HepG2 (cell line): ENCODE measurements at regions not wholly inside any gene's neighbourhood (a gene's known extent, or its start where the extent isn't known, plus 50 kb on each side); places are given as distances from the start of the nearest gene placed in this dataset.

Experiments used
- BRF2 ChIP-seq: sonication (generic); formaldehyde crosslinking; IDR thresholded peaks from 2 replicates; pipeline ENCODE4 v1.8.1; 2022; ENCODE audit warnings: mild to moderate bottlenecking, missing genetic modification reagents
- HMGXB3 ChIP-seq: sonication (generic); formaldehyde crosslinking; IDR thresholded peaks from 2 replicates; pipeline ENCODE4 v1.4.0; 2020; ENCODE audit warnings: missing genetic modification reagents, borderline replicate concordance
- HNF4G ChIP-seq, 2 experiments: sonication (generic) in 1 of 2; formaldehyde crosslinking in 1 of 2; IDR thresholded peaks; 2 replicates each; pipeline versions ENCODE4 v1.4.0 to v1.6.1; 2011 to 2020; ENCODE audit warnings: borderline replicate concordance in 2 of 2, low read depth in 2 of 2, mild to moderate bottlenecking in 2 of 2, low read length in 1 of 2, missing genetic modification reagents in 1 of 2, moderate library complexity in 1 of 2
- IRX3 ChIP-seq: sonication (generic); formaldehyde crosslinking; IDR thresholded peaks from 2 replicates; pipeline ENCODE4 v1.8.1; 2023; ENCODE audit warnings: mild to moderate bottlenecking, low read depth, missing genetic modification reagents, borderline replicate concordance
- PLSCR1 ChIP-seq: sonication (generic); formaldehyde crosslinking; IDR thresholded peaks from 2 replicates; pipeline ENCODE4 v1.5.0; 2020; ENCODE audit warnings: missing genetic modification reagents, mild to moderate bottlenecking, borderline replicate concordance
- RERE ChIP-seq: IDR thresholded peaks from 2 replicates; pipeline ENCODE4 v1.6.1; 2016; ENCODE audit warnings: low read depth, missing genetic modification reagents, missing compliant biosample characterization
- SOX13 ChIP-seq, 3 experiments: fragments of 450-650 bp in 1 of 3; sonication (generic) in 1 of 3; formaldehyde crosslinking in 1 of 3; IDR thresholded peaks in 2 of 3; conservative IDR thresholded peaks in 1 of 3; 2 replicates each; pipeline versions ENCODE4 v1.5.0 to v1.6.1; 2016 to 2020; ENCODE audit warnings: antibody characterized with exemption in 1 of 3, mild to moderate bottlenecking in 1 of 3, missing compliant biosample characterization in 1 of 3, missing genetic modification reagents in 1 of 3, moderate library complexity in 1 of 3
- TEAD2 ChIP-seq: sonication (generic); formaldehyde crosslinking; IDR thresholded peaks from 2 replicates; pipeline ENCODE4 v1.9.0; 2021; ENCODE audit warnings: missing genetic modification reagents
- U2AF2 ChIP-seq: fragments of 200-400 bp; formaldehyde crosslinking; IDR thresholded peaks from 2 replicates; pipeline ENCODE4 v1.6.1; 2017; ENCODE audit warnings: low read depth, mild to moderate bottlenecking, low read length
- ZBTB1 ChIP-seq: sonication (generic); formaldehyde crosslinking; IDR thresholded peaks from 2 replicates; pipeline ENCODE4 v1.4.0; 2020; ENCODE audit warnings: missing genetic modification reagents, borderline replicate concordance
- ZNF740 ChIP-seq: sonication (generic); formaldehyde crosslinking; IDR thresholded peaks from 2 replicates; pipeline ENCODE4 v1.4.0; 2020; ENCODE audit warnings: missing genetic modification reagents

- TF ChIP-seq RERE (CRISPR knock-in tag) (peak; percentile 87), HNF4G (IDR thresholded peaks at IDR 0.05; ENCODE audit: borderline replicate concordance, low read depth, low read length) (no peak), HNF4G (CRISPR knock-in tag; IDR thresholded peaks at IDR 0.05; ENCODE audit: borderline replicate concordance, low read depth) (no peak), HMGXB3 (no peak; the same call in 1 of the 2 replicates), PLSCR1 (no peak), IRX3 (CRISPR knock-in tag) (no peak), U2AF2 (no peak), ZBTB1 (no peak), BRF2 (CRISPR knock-in tag) (no peak), SOX13 (IDR thresholded peaks at IDR 0.05) (no peak; the same call in 1 of the 2 replicates), SOX13 (CRISPR knock-in tag; conservative IDR thresholded peaks at IDR 0.05 in 1 of 2, IDR thresholded peaks at IDR 0.05 in 1 of 2) (peak in 1 of 2 experiments; percentile 87; a peak in 2 of 4 replicates), ZNF740 (no peak), TEAD2 (CRISPR knock-in tag) (no peak)
These were observed 65.8 kb upstream of the KPNA3 start (continued) for GRCh38 chr13:49858178-49858856.
